ENCODE measurements at regions not wholly inside any gene's neighbourhood (a gene's known extent, or its start where the extent isn't known, plus 50 kb on each side); places are given as distances from the start of the nearest gene placed in this dataset.

- dilution Hi-C loops (cut with MboI; ENCODE audit: extremely low pct_ligation_motif_present, low sequenced_read_pairs) (no loop called here), intact Hi-C loops (cut with micrococcal nuclease) (no loop called here)
- Histone ChIP-seq H3K4me3 (replicated peaks in 1 of 3; ENCODE audit: insufficient read depth in 1 of 3, low read depth in 1 of 3, low read length in 3 of 3) (no peak overlapping the region), H3K36me3 (ENCODE audit: control insufficient read depth in 2 of 2, extremely low read depth in 1 of 2, insufficient read depth in 2 of 2, low read length in 2 of 2) (no peaks in the 10 kb centered on the region), H3K4me1 (ENCODE audit: control insufficient read depth, extremely low read depth, insufficient read depth, low read length) (no peaks in the 10 kb centered on the region), H2AFZ (ENCODE audit: low read depth, low read length) (no peak overlapping the region), H3K9me1 (replicated peaks; ENCODE audit: control insufficient read depth, extremely low read depth, insufficient read depth, low read length) (no peaks in the 10 kb centered on the region), H3K79me2 (ENCODE audit: control insufficient read depth, insufficient read depth, low read length) (no peaks in the 10 kb centered on the region), H4K20me1 (replicated peaks; ENCODE audit: control insufficient read depth, extremely low read depth, insufficient read depth, low read length) (no peaks in the 10 kb centered on the region), H3K27ac (ENCODE audit: insufficient read depth, low read depth, low read length) (no peak overlapping the region), H3K9ac (replicated peaks; ENCODE audit: extremely low read depth, insufficient read depth, low read length) (no peak overlapping the region), H3K27me3 (ENCODE audit: control insufficient read depth in 2 of 2, insufficient read depth in 2 of 2, low read length in 2 of 2) (no peaks in the 10 kb centered on the region), H3K4me2 (ENCODE audit: insufficient read depth, low read length) (no peak overlapping the region), H3K9me3 (replicated peaks; ENCODE audit: control insufficient read depth, insufficient read depth, low read length) (no peaks in the 10 kb centered on the region)
- FAIRE-seq (no peak), DNase-seq (ENCODE audit: low read depth, low spot score) (no peak)
- CTCF ChIA-PET: no interaction called here
- POLR2A ChIA-PET: no interaction called here
- TF ChIP-seq GATA2 (IDR thresholded peaks at IDR 0.05; ENCODE audit: insufficient read depth, insufficient read length, low read depth, low read length): no peak
- TF ChIP-seq CTCF (IDR thresholded peaks at IDR 0.05; ENCODE audit: extremely low read depth in 1 of 2, insufficient read depth in 1 of 2, low read depth in 1 of 2, low read length in 2 of 2): no peak
- TF ChIP-seq MAX (IDR thresholded peaks at IDR 0.05; ENCODE audit: insufficient read depth, insufficient read length): no peak
- TF ChIP-seq MYC (IDR thresholded peaks at IDR 0.05; ENCODE audit: low read depth, low read length): no peak
- no peak for TF ChIP-seq JUN (IDR thresholded peaks at IDR 0.05; ENCODE audit: borderline replicate concordance, insufficient read depth, insufficient read length, low read depth)
- TF ChIP-seq EZH2 (IDR thresholded peaks at IDR 0.05; ENCODE audit: borderline replicate concordance, low read depth, low read length, severe bottlenecking): no peak
- no peak for TF ChIP-seq FOS (IDR thresholded peaks at IDR 0.05; ENCODE audit: borderline replicate concordance, insufficient read depth, low read length)
- no peak for TF ChIP-seq POLR2AphosphoS5 (IDR thresholded peaks at IDR 0.05; ENCODE audit: insufficient read depth, low read depth, low read length)
- no peak for TF ChIP-seq POLR2A (IDR thresholded peaks at IDR 0.05; ENCODE audit: low read depth, low read length)
- no TSS peak for BruUV-seq (replicated peaks)
Measured at GRCh38 chr11:7170431-7170830, 81.3 kb upstream of the SYT9 start.

Measured in endothelial cell of umbilical vein (primary cell).